Stomach (tissue), 8 donors: ENCODE measurements at regions not wholly inside any gene's neighbourhood (a gene's known extent, or its start where the extent isn't known, plus 50 kb on each side); places are given as distances from the start of the nearest gene placed in this dataset.

ENCODE experiments used
- DNase-seq, 2 donors: peaks; one replicate each; pipeline versions ENCODE4 v3.0.0 to v3.0.0-alpha.2; 2013 to 2019
- H3K27ac ChIP-seq, 5 donors: fragments of 200-600 bp in 4 of 5; sonication (generic) in 4 of 5; one replicate each; pipeline ENCODE4 v1.5.1; 2013 to 2019; ENCODE audit warnings: mild to moderate bottlenecking in 1 of 5, moderate library complexity in 1 of 5
- H3K27me3 ChIP-seq, 3 donors: fragments of 200-600 bp; sonication (generic); one replicate each; pipeline ENCODE4 v1.5.1; 2017 to 2019; ENCODE audit warnings: mixed run types in 1 of 3
- H3K36me3 ChIP-seq, 4 donors: fragments of 200-600 bp; sonication (generic); 1 replicate in 3 of 4; 2 replicates in 1 of 4; pipeline ENCODE4 v1.5.1; 2016 to 2019
- H3K4me1 ChIP-seq, 4 donors: fragments of 200-600 bp; sonication (generic); one replicate each; pipeline ENCODE4 v1.5.1; 2016 to 2019
- H3K4me3 ChIP-seq, 4 donors: fragments of 200-600 bp; sonication (generic) in 3 of 4; one replicate each; pipeline ENCODE4 v1.5.1; 2016 to 2019; ENCODE audit warnings: mild to moderate bottlenecking in 1 of 4
- H3K9me3 ChIP-seq, 4 donors: fragments of 200-600 bp; sonication (generic); one replicate each; pipeline ENCODE4 v1.5.1; 2016 to 2019
- CTCF ChIP-seq, 7 experiments: fragments of 450-650 bp in 4 of 7; fragments of 200-600 bp in 3 of 7; sonication (generic) in 3 of 7; IDR thresholded peaks; one replicate each; pipeline ENCODE4 v1.5.1; 2016 to 2019; ENCODE audit warnings: antibody characterized with exemption in 7 of 7, control low read depth in 2 of 7, mild to moderate bottlenecking in 1 of 7
- EP300 ChIP-seq: sonication (generic); formaldehyde crosslinking; IDR thresholded peaks from one replicate; pipeline ENCODE4 v1.6.1; 2017; ENCODE audit warnings: antibody characterized with exemption
- POLR2A ChIP-seq, 4 donors: fragments of 450-650 bp; IDR thresholded peaks; one replicate each; pipeline ENCODE4 v1.6.1; 2016; ENCODE audit warnings: antibody characterized with exemption in 4 of 4, control low read depth in 2 of 4, mild to moderate bottlenecking in 1 of 4, moderate library complexity in 1 of 4
- POLR2AphosphoS5 ChIP-seq, 3 donors: sonication (generic); formaldehyde crosslinking; IDR thresholded peaks; one replicate each; pipeline ENCODE4 v1.6.1; 2016; ENCODE audit warnings: antibody characterized with exemption in 3 of 3
- WGBS, 5 donors: extraction: QIAGEN DNeasy Blood & Tissue Kit in 3 of 5; methylation state at CpG; one replicate each; pipeline versions ENCODE4 v1.1.5 to v1.1.7; 2013 to 2018; 5-methylcytosine and 5-hydroxymethylcytosine counted together
- intact Hi-C: fragments of 100-400 bp; cut with DNase I; formaldehyde crosslinking; loops from one replicate; pipeline ENCODE4 v1.15.1; 2023; ENCODE audit warnings: low total_unique reads
- donor health status: healthy with polysubstance abuse.
- donor health status: Bipolar disorder and iron deficiency.
- donor health status: healthy.

DNA sequence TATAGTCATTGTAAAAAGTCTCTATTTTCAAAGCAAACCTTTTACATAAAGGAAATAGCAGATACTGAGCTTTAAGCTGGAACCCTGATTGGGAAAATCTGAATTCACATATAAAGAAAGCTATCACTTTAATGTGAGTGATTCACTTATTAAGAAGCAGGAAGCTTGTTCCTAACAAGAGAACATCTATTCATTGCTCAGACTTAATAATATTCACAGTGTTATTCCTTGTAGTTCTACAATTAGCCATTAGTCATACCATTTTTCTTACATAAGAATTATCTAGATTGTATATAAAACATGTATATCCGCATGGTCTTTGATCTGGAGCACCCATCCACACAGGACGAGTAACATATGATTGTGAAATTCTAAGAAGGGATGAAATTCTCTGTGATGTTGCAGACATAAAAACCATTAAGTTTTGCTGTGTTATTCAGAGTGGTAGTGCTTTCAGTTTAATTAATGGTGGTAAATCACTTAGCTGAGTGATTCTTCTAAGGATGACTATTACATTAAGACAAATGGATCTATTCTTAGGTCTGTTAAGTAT lies 71.1 kb upstream of the FOXQ1 start:
- Histone ChIP-seq H3K27me3 (no peaks in the 10 kb centered on the region), H3K4me3 (no peak overlapping the region), H3K4me1 (peaks cover 0 to 23% (median 9%) of the 10 kb centered on the region in 4 donors), H3K9me3 (no peaks in the 10 kb centered on the region), H3K27ac (peak overlapping the region in 1 of 5 donors; percentile 14), H3K36me3 (no peaks in the 10 kb centered on the region)
- WGBS, 5 donors, result 48 to 71% (median 61%) methylated on average over 2 of the region's 2 CpGs
- TF ChIP-seq POLR2A (IDR thresholded peaks at IDR 0.05), result no peak
- TF ChIP-seq CTCF (IDR thresholded peaks at IDR 0.05), result no peak
- no peak for TF ChIP-seq POLR2AphosphoS5 (IDR thresholded peaks at IDR 0.05)
- TF ChIP-seq EP300, result no peak
- DNase-seq, result no peak
- intact Hi-C loops, result no loop called here

GRCh38 chr6:1239805-1240204 lies 72.1 kb upstream of the FOXQ1 start:
- Histone ChIP-seq H3K9me3 (no peaks in the 10 kb centered on the region), H3K36me3 (no peaks in the 10 kb centered on the region), H3K4me3 (no peak overlapping the region), H3K4me1 (peaks cover 0 to 23% (median 9%) of the 10 kb centered on the region in 4 donors), H3K27me3 (no peaks in the 10 kb centered on the region), H3K27ac (no peak overlapping the region)
- 29 to 50% (median 40%) methylated on average over 4 to 7 of the region's 7 CpGs for WGBS, 5 donors
- no peak for TF ChIP-seq EP300
- no peak for TF ChIP-seq POLR2A (IDR thresholded peaks at IDR 0.05)
- DNase-seq, result no peak
- intact Hi-C loops, result loop anchor here (10.0 kb wide), 1 partner anchor 135 kb away; no protein-coding TSS in a partner anchor

- no peak for DNase-seq
- 84 to 96% (median 90%) methylated on average over 8 of the region's 8 CpGs for WGBS, 5 donors
- TF ChIP-seq CTCF (IDR thresholded peaks at IDR 0.05) (no peak), POLR2A (IDR thresholded peaks at IDR 0.05) (no peak), POLR2AphosphoS5 (IDR thresholded peaks at IDR 0.05) (no peak), EP300 (no peak)
- H3K4me3 ChIP-seq, result no peak overlapping the region
- H3K27me3 ChIP-seq, result no peaks in the 10 kb centered on the region
- H3K36me3 ChIP-seq, result no peaks in the 10 kb centered on the region
- H3K27ac ChIP-seq, result no peak overlapping the region
- H3K4me1 ChIP-seq, result peaks cover 0 to 23% (median 9%) of the 10 kb centered on the region in 4 donors
- no peaks in the 10 kb centered on the region for H3K9me3 ChIP-seq
- intact Hi-C loops, result loop anchor here (10.0 kb wide), 1 partner anchor 133 kb away; no protein-coding TSS in a partner anchor
Measured at GRCh38 chr6:1238040-1238439, 73.9 kb upstream of the FOXQ1 start.

- 91 to 95% (median 94%) methylated on average over 15 of the region's 15 CpGs for WGBS, 5 donors
Measured at GRCh38 chr6:1237636-1238035, 74.3 kb upstream of the FOXQ1 start.

More at GRCh38 chr6:1237636-1238035, 74.3 kb upstream of the FOXQ1 start:
- H3K36me3 ChIP-seq, result no peaks in the 10 kb centered on the region
- DNase-seq, result no peak
- no peak overlapping the region for H3K27ac ChIP-seq
- no peaks in the 10 kb centered on the region for H3K27me3 ChIP-seq
- intact Hi-C loops, result loop anchor here (10.0 kb wide), 1 partner anchor 133 kb away; no protein-coding TSS in a partner anchor
- TF ChIP-seq POLR2AphosphoS5 (IDR thresholded peaks at IDR 0.05) (no peak), CTCF (IDR thresholded peaks at IDR 0.05) (no peak), POLR2A (IDR thresholded peaks at IDR 0.05) (no peak), EP300 (no peak)
- H3K4me3 ChIP-seq, result no peak overlapping the region
- no peaks in the 10 kb centered on the region for H3K9me3 ChIP-seq
- H3K4me1 ChIP-seq, result peaks cover 0 to 20% (median 7%) of the 10 kb centered on the region in 4 donors
